NCI-H1417 (cell line): ENCODE measurements at regions not wholly inside any gene's neighbourhood (a gene's known extent, or its start where the extent isn't known, plus 50 kb on each side); places are given as distances from the start of the nearest gene placed in this dataset.
"Not testable (repeated sequence)": the region's sequence is repeated elsewhere in the genome, so short reads cannot be mapped to it uniquely, and the experiment has no call there.

Experiments used
- DNase-seq, 3 experiments: peaks; one replicate each; lab custom pipeline; 2025; lab: John Stamatoyannopoulos, UW

DNA sequence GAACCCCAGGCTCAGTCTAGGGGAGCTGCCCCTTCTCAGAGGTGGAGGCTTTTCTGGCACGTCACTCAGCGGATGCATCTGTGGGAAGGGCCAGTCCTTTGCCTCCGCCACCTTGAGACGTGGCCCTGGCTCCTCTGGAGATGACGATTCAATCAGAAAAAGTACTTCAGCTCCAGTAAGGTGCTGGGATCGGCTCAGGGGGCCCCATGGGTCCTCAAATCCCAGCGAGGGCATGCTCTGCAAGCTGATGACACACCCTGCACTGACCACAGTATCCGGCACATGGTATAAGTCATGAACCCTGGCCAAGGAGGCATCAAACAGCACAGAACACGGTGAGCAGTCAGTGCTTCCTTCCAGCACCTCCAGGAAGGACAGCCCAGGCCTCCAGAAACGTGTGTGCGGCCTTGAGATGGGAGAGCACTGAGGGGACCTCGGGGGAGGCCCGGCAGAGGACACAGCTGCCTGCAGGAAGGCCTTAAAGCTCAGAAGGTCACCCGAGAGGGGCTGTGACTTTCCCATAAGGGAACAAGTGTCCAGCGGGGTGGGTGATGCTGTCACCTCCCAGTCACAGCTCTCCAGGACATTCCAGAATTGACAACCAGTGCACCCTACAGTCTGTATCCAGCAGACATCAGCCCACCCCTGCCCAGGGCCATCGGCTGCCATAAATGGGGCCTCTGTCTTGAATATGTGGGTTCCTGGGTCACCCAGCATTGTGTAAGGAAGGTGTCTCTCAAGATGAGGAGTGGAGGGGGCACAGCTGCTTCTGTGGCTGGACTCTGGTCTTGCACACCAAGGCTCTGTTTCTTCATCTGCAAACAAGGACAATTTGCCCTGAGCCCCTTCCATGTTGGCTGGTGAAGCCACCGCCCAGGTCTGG is 205.8 kb downstream of the NDUFA10 start:
- DNase-seq = no peak

DNA sequence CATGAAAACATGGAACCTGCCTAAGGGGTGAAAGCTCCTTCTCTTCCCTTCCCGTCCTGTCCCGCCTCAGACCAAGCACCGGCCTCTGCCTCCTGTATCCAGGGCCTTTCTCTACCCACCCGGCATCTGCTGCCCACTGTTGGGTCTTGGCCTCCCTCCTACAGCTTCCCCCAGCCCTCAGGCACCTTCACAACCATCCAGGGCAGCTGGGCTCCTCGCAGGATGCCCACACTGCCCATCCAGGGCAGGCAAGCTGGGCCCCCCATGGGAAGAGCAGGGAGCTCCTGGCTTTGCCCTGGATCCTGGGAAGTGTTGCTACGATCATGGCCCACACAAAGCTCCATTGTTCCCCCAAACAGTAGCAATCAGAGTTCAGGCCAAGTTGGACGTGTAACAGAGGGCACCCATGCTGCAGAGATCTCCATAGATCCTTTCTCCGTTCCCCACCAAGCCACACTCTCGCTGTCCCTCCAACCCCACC is 206.6 kb downstream of the NDUFA10 start:
- no peak for DNase-seq

DNA sequence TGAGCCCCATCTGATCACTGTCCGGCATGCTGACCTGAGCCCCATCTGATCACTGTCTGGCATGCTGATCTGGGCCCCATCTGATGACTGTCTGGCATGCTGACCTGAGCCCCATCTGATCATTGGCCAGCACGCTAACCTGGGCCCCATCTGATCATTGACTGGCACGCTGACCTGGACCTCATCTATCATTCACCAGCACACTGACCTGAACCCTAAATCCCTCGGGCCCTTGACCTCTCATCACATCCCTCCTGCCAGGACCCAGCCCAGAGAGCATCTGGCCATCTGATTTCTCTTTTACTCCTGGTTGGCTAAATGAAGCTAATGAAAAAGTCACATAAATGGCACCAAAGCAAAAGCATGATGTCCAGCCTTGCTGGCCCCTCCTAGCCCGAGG is 207.1 kb downstream of the NDUFA10 start:
- DNase-seq = no peak

DNA sequence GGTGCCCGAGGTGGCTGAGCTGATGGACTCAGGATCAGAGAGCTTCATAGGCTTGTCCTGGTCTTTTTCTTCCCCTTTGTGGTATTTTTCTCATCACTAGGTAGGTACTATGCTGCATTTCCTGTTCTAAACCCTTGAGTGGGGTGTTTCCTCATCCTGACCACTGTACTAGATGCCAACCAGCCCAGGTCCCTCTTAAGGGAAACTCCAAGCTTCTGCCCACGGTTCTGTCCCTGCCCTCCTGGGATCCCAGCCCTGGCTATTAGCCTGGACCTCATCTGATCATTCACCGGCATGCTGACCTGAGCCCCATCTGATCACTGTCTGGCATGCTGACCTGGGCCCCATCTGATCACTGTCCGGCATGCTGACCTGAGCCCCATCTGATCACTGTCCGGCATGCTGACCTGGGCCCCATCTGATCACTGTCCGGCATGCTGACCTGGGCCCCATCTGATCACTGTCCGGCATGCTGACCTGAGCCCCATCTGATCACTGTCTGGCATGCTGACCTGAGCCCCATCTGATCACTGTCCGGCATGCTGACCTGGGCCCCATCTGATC is 207.6 kb downstream of the NDUFA10 start:
- not testable (repeated sequence) for DNase-seq

DNA sequence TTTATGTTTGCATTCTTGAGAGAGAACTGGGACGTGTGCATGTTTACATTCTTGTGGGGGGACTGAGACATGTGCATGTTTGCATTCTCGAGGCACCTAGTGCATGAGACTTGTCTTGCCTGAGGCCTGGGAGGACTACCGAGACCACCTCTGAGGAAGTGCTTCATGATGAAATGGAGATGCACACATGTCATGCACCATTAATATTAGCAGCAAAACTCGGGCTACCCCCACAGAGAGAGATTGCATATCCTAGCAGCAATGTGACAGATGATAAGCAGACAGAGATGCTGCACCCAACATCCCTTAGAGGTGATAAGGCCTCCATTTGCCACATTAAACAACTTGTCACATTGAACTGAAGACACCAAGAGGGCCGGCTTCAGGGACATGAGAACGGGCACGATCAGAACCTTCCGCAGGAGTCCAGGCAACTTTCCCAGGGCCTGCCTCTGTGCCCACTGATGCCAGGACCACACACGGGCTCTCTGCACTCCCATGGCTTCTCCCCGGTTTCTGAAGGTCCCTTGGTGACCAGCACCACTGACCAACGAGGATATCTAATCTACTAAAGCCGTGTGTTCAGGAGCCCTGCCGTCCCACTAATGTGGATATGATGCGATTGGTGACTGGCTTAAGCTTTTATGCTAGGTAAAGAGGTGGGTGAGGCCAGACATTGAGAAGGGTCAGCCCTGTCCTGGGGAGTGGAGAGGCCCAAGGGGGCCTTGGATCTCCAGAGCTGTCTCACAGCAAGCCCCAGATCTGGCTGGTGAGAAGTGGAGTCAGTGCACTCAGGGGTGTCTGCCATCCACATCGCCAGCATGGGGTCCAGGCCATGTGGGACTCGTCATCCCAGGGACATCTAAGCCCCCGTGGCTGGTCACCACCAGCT is 208.3 kb downstream of the NDUFA10 start:
- no peak for DNase-seq

DNA sequence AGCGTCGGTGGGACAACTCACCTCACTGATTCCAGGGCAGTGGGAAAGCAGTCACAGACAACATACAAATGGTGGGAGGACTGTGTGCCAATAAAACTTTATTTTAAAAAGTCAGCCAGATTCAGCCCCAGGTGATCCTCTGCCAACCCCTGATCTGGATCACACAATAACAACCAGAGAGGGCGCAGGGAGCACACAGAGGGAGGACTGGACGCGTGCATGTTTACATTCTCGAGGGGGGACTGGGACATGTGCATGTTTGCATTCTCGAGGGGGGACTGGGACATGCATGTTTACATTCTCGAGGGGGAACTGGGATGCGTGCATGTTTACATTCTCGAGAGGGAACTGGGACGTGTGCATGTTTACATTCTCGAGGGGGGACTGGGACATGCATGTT is 209.5 kb downstream of the NDUFA10 start:
- peak in 2 of 3 experiments; percentile 11 to 41 for DNase-seq

DNA sequence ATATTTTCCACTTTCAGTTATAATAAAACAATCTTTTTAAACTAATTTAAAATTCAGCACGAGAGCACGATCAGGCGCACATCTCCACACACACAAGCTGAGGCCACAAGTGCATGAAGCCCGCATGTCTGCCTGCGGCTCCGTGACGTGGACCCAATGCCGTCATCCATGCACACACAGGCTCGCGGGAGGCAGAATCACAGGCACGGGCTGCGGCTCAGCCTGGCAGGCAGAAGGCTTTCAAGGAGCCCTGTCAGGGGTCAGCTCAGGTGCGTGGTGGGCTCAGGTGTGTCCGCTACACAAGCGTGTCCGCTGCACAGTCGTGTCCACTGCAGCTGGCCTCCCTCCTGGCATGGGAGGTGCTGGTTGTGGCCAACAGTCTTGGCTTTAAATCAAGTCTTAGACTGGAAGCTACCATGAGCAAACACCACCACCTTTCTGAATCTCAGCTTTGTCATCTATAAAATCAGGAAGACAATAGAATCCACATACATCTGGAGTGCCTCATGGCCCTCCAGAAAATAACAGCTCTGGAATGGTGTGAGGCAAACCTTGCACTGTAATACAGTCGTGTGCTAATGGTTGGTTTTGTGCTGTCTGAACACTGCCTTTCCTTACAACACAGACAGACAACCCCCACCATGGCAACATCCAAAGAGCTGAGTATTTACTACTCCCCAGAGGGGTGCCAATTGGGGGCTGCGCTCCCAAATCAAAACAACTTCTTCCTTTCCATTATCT is 210.1 kb downstream of the NDUFA10 start:
- peak in 1 of 3 experiments; percentile 41 for DNase-seq

DNA sequence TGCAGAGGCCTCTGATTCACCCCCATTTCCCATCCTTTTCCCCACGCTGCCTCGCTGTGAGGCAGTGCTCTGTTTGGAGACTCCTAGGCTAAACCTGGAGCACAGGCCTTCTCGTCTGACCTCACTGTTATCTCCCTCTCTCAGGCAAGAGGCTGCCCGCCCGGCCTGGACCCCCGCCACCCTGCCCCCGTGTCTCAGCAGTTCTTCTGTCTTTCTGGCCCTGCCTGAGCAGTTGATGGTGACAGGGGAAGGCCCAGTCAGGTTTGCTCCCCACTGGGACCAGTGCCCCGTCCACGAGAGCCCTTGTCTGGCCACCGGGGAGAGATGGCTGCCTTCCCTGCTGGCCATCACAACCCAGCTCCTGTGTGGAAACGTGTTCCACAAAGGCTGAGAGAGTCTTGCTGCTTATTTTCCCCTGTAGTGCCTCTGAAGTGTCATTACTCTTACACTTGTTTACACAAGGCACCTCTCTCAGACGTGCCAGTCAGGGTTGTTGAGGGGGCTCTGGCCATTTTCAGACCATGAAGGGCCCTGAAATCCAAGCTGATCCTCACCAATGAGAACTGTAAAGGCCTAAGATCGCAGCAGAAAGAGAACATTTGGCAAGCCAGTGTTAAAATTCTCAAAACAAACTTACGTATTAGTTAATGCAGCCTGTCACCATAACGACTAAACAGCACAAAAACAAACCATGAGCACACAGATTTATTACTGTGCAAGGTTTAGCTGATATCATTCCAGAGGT is 210.9 kb downstream of the NDUFA10 start:
- DNase-seq = peak; percentile 16 to 67 (median 33)

DNA sequence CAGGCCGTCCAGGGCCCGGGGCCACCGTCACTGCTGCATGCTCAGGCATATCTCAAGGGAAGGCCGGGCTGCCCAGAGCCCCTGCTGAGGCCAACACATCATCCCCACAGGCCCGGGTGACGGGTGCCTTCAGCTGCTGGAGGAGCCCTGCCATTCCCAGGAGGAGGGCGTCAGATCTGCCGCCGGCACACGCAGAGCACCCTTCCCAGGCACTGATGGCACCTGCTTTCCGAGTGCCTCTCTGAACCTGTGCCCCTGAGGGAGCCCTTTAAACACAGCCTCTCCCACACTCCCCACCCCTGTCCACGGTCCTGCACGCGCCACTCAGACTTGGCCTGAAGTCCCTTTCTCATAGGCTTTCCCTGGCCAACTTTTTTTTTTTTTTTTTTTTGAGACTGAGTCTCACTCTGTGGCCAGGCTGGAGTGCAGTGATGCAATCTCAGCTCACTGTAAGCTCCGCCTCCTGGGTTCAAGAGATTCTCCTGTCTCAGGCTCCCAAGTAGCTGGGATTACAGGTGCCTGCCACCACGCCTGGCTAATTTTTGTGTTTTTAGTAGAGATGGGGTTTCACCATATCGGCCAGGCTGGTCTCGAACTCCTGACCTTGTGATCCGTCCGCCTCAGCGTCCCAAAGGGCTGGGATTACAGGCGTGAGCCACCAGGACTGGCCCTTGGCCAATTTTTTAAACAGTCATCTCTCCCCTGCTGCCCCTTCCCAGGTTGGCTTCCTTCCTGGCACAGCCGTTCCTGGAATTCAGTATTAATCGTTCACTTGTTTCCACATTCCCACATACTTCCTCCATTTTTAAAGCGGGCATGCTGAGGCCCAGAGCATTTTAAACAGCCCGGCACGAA is 211.7 kb downstream of the NDUFA10 start:
- no peak for DNase-seq

DNA sequence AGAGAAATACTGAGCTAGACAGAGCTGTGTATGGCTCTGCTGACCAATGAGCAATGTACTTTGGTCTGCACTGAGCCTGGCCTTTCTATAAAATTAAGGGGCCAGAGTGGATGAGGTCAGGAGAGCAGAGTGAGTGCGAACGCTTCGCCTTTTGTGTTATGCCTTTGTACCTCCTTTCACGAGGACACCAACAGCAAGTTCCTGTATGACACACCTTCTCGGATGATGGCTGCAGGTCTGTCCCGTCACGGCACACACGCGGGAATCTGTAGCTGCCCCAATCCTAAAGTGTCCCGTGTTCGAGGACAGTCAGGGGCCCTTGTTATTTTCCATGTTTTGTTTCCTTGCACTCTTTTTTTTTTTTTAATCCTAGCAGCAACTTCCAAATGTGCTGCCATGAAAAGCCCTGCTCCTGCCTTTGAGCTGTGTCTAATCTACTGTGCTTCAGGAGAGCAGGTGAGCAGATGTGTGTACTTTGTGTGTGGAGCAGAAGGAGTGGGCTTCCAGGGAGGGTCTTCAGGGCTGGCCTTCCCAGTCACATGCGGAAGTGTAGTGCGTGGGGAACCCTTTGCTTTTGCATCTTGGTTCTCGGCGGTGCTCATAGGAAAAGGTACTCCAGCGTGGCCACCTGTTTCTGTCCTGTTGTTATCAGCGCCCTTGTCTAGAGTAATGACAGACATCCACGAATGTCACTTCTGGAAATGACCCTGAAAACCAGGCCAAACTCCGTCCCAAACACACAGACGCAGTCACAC is 213.2 kb downstream of the NDUFA10 start:
- no peak for DNase-seq

DNA sequence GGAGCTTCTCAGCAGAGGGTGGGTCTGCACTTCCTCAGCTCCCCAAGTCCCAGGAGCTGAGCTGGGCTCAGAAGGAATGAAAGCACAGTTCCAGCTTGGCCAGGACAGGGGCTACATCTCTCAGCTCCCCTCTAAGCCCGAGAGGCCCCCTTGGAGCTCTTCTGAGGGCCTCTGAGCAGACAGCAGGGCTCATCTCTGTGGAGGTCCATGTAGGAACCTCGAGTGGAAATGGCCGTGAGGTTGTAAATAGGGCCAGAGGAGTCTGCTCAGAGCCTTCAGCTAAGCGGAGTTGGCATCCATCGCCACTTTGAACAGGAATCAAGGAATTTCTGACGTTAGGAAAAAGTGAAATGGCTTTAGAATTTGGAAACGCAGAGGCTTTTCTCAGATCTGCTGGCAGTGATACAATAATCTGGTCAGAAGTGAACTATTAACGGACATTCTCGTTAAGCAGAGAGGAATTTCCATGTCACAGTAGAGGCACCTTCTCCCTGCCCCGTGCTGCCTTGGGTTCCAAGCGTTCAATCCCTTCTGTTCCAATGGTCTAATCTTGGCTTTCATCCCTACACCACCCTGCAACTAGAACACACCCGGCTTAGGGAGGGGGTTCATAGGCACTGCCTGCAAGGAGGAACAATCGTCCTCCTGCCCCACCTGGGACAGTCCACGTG is 213.9 kb downstream of the NDUFA10 start:
- no peak for DNase-seq

DNA sequence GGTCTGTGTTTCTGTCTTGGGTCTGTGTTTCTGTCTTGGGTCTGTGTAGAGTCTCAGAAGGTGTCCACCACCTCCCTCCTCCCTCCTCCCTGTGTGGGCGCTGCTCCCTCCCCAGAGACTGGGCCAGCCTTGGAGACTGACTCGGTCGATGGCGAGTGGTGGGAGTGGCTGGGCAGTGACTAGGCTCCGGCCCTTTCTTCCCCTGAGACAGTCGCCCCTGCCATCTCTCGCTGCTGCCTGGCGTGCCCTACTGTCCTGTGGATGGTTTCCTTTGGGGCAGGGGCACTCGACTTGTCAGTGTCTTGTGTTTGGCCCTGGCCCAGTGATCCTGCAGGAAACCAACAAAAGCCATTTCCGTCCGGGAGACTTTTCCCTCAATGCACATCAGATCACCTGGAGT is 215.8 kb downstream of the NDUFA10 start:
- no peak for DNase-seq

DNA sequence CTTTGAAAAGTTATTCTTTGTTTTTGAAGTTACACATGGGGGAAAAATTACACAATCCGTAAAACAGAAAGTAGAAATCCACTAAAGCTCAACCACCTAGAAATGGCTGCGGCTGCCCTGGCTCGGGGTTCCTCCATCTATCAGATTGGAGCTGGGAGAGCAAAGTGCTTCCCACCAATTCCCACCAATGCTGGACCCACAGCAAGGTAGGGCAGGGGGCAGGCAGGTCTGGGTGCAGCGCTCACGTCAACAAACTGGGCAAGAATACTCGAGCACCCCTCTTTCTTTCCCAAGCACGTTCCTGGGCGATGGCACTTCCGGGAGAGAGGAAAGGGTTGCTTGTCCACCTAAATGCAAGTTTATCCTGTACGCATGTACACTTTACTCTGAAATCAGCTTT is 217.6 kb downstream of the NDUFA10 start:
- no peak for DNase-seq

DNA sequence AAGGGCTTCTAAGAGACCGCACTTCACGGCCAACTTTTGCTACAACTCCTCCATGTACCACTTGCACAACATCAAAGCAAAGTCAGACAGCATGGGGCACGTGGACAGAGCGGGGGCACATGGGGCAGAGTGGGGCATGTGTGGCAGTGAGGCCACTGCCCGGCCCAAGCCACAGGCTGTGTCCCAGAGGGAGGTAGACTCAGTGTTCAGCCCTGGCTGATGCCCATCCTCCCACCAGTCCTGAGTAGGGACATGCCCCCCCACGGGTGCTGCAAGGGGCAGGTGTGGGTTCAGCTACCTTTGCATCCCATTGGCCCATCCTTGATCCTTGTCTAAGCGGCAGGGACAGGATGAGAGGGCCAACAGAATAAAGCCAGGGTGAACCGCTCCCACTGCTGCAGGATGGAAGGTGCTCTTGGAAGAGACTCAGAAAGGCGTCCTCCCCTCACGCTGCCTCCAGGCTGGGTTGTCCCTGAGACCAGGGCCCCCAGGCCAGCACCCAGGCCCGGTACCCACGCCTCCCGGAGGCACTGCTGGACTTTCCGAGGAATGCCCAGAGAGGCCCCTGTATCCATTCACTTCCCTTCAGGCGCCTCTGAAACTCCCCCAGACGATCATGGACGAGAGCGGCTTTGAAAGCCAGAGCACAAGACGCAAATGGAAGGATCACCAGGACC is 218.2 kb downstream of the NDUFA10 start:
- DNase-seq = no peak

DNA sequence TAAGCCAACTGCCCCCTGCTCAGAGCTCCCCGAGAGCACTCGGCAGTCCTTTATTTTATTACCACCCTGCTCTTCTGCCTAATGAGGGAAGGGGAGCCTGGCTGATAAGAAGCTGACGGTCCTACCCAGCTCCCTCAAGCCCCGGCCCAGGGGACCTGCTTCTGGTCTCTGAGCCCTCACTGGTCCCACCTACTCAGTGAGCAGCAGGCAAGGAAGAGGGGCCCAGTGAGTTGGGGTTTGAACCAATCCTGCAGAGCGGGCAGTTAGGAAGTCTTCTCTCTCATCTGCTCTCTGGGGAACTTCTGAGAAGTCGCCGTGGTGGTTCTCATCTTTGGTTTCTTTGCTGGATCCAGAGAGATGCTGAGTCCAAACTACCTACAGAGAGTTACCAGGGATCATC is 218.9 kb downstream of the NDUFA10 start:
- no peak for DNase-seq

DNA sequence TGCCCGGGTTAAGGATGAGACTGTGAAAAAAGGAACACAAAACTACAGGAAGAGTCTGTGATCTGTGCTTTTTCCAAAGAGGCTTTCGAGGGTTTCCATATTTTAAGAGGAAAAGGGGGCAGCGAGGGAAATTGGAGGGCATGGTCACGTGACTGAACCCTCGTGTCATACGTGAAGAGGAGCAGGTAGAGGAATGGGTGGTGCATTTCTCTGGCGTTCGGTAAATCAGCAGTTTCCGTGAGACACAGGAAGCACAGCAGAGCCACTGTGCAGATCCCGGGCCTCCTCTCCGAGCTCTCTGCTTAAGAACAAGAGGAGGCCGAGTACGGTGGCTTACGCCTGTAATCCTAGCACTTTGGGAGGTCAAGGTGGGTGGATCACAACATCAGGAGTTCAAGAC is 219.7 kb downstream of the NDUFA10 start:
- DNase-seq = no peak

DNA sequence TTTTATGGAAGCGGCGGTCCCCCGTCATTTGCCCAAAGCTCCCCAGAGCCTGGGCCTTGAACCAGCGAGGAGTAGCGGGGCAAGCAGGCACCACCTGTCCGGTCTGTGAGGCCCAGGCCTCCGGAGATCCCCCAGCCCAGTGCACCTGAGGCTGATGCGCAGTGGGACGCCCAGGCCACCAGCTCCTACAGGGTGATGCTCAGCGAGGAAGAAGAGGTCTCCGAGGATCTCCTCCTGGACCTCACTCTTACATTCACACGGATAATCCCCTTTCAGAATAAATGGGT is 220.2 kb downstream of the NDUFA10 start:
- no peak for DNase-seq
